Fibroblast of lung (primary cell): ENCODE measurements at regions not wholly inside any gene's neighbourhood (a gene's known extent, or its start where the extent isn't known, plus 50 kb on each side); places are given as distances from the start of the nearest gene placed in this dataset.

Experiments used
- CTCF ChIP-seq, 2 donors: IDR thresholded peaks in 1 of 2; conservative IDR thresholded peaks in 1 of 2; 1 replicate in 1 of 2; 2 replicates in 1 of 2; pipeline ENCODE4 v1.5.1; 2011 to 2012; ENCODE audit warnings: low read length in 2 of 2, control low read depth in 1 of 2, inconsistent platforms in 1 of 2, low read depth in 1 of 2, mild to moderate bottlenecking in 1 of 2
- EZH2 ChIP-seq: IDR thresholded peaks from 2 replicates; pipeline ENCODE4 v1.5.1; 2012; ENCODE audit warnings: low read length, control low read depth, mild to moderate bottlenecking; ENCODE audit errors: missing control alignments

GRCh38 chr2:132038179-132038882 is 123.4 kb downstream of the ANKRD30BL start:
- TF ChIP-seq CTCF (conservative IDR thresholded peaks at IDR 0.05 in 1 of 2, IDR thresholded peaks at IDR 0.05 in 1 of 2; ENCODE audit: low read depth in 1 of 2, low read length in 2 of 2) (no peak), EZH2 (peak; percentile 90)
